C4-2B (cell line): ENCODE measurements at regions not wholly inside any gene's neighbourhood (a gene's known extent, or its start where the extent isn't known, plus 50 kb on each side); places are given as distances from the start of the nearest gene placed in this dataset.

Source experiments
- ZFX ChIP-seq: fragments of 450-650 bp; IDR thresholded peaks from 2 replicates; pipeline ENCODE4 v1.6.1; 2017
- TF ChIP-seq, protein P1 (sequence below): fragments of 450-650 bp; conservative IDR thresholded peaks from 2 replicates; pipeline ENCODE4 v1.5.1; 2017; ENCODE audit warnings: mild to moderate bottlenecking

DNA sequence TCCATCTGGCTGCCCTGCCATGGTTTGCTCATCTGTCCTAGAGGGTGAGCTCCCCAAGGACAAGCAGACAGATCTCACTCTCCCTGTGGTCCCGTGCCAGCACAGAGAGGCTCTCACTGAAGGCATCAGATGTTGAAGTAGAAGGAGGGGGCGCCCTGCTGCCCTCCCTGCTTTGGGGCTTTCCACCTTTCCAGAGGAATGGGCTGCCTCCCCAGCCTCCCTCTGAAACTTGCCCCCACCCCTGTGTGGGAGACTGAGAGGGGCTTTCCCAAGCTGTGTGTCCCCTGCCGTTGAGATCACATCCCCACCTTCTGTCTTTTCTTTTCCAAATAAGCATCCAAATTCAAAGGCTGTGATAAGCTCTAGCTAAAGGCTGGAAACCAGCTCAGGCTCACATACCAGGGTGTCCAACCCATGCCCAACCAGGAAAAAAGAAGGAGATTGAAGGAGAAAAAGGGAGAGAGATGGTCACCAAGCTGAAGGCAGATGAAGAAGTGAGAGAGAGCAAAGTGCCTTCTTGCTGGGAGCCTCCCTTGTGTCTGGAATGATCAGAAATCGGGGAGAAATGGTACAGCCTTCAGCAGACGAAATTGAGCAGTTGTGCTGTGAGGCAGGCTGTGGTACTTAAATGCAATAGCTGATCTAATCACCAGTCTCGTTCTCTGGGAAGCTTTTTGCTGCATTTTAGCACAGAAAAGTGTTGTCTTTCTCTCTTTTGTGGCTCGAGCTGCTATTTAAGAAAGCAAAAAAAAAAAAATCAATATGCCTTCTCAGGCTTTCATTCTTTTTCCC, 145.9 kb upstream of the LHX1 start:
- TF ChIP-seq, protein P1, sequence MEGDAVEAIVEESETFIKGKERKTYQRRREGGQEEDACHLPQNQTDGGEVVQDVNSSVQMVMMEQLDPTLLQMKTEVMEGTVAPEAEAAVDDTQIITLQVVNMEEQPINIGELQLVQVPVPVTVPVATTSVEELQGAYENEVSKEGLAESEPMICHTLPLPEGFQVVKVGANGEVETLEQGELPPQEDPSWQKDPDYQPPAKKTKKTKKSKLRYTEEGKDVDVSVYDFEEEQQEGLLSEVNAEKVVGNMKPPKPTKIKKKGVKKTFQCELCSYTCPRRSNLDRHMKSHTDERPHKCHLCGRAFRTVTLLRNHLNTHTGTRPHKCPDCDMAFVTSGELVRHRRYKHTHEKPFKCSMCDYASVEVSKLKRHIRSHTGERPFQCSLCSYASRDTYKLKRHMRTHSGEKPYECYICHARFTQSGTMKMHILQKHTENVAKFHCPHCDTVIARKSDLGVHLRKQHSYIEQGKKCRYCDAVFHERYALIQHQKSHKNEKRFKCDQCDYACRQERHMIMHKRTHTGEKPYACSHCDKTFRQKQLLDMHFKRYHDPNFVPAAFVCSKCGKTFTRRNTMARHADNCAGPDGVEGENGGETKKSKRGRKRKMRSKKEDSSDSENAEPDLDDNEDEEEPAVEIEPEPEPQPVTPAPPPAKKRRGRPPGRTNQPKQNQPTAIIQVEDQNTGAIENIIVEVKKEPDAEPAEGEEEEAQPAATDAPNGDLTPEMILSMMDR = no peak
- TF ChIP-seq ZFX = no peak
